ENCODE measurements at regions not wholly inside any gene's neighbourhood (a gene's known extent, or its start where the extent isn't known, plus 50 kb on each side); places are given as distances from the start of the nearest gene placed in this dataset.

DNA sequence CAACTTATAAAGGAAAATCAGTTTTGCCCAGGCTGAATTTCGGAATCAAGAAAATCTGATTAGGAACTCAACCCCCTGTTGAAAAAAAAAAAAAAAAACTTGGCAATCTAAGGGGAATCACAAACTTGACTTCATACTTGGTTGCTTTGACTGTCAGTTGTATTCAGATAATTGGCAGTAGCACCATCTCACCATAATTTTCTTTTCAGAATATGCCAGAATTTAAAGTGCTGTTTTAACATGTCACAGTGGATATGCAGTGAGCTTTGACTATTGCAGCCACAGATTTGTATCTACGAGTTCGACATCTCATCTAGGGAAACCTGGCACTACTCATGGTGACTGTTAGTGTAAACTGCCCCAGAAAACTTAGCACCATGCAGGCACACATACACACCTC, 761.4 kb upstream of the KLHL29 start:
- TF ChIP-seq MYC (IDR thresholded peaks at IDR 0.05; ENCODE audit: borderline replicate concordance, low read length) (no peak), NFE2L2 (conservative IDR thresholded peaks at IDR 0.05; ENCODE audit: low read length) (no peak), RFX5 (IDR thresholded peaks at IDR 0.05) (no peak), ZFP36 (IDR thresholded peaks at IDR 0.05; ENCODE audit: borderline replicate concordance, partially characterized antibody) (no peak), RARB (CRISPR knock-in tag; IDR thresholded peaks at IDR 0.05) (no peak), CHD2 (IDR thresholded peaks at IDR 0.05; ENCODE audit: low read length, partially characterized antibody) (no peak)
- TF ChIP-seq, protein P1, sequence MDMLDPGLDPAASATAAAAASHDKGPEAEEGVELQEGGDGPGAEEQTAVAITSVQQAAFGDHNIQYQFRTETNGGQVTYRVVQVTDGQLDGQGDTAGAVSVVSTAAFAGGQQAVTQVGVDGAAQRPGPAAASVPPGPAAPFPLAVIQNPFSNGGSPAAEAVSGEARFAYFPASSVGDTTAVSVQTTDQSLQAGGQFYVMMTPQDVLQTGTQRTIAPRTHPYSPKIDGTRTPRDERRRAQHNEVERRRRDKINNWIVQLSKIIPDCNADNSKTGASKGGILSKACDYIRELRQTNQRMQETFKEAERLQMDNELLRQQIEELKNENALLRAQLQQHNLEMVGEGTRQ (IDR thresholded peaks at IDR 0.05): no peak
- TF ChIP-seq, protein P2, sequence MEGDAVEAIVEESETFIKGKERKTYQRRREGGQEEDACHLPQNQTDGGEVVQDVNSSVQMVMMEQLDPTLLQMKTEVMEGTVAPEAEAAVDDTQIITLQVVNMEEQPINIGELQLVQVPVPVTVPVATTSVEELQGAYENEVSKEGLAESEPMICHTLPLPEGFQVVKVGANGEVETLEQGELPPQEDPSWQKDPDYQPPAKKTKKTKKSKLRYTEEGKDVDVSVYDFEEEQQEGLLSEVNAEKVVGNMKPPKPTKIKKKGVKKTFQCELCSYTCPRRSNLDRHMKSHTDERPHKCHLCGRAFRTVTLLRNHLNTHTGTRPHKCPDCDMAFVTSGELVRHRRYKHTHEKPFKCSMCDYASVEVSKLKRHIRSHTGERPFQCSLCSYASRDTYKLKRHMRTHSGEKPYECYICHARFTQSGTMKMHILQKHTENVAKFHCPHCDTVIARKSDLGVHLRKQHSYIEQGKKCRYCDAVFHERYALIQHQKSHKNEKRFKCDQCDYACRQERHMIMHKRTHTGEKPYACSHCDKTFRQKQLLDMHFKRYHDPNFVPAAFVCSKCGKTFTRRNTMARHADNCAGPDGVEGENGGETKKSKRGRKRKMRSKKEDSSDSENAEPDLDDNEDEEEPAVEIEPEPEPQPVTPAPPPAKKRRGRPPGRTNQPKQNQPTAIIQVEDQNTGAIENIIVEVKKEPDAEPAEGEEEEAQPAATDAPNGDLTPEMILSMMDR (IDR thresholded peaks at IDR 0.05): no peak
